GM18907 (cell line): ENCODE measurements at regions not wholly inside any gene's neighbourhood (a gene's known extent, or its start where the extent isn't known, plus 50 kb on each side); places are given as distances from the start of the nearest gene placed in this dataset.

ENCODE experiments used
- ATAC-seq: cut with Tn5 transposase; IDR thresholded peaks from one replicate; pipeline ENCODE4 v1.9.1; 2021; ENCODE audit warnings: mild to moderate bottlenecking, moderate library complexity; ENCODE audit not compliant: unreplicated experiment

DNA sequence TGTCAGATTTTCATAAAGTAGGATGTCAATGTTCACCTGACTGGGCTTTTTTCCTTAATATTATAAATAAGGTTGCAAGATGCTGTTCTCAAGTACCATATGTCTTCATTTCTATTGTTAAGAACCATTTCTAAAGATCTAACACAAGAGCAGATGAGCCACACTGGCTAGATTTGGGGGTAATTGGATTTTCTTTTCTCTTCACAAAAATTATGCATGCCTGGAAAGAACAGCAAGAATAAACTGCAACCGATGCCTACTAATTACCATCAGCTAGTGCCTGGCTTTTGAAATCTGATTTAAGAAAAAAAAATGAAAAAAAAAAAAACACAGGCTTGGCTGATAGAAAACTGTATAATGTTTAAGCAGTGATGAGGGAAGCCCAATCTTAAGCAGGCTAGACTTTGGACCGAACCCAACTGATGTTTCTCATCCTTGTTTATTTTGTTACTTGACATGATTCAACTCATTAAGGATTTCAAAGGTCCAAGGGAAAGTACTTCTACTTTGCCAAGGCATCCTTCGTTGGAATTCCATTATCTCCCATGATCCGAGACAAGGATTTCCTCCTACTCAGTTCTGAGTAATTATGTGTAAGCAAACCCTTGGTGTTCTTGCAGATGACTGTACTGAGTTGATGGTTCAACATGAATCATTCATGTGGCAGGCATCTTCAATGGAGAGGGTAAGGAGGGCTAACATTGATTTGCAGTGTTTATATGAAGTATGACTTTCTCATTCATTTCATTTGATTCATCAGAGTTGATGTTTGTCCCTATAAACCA lies 300.5 kb downstream of the SPRY2 start:
- ATAC-seq = no peak

DNA sequence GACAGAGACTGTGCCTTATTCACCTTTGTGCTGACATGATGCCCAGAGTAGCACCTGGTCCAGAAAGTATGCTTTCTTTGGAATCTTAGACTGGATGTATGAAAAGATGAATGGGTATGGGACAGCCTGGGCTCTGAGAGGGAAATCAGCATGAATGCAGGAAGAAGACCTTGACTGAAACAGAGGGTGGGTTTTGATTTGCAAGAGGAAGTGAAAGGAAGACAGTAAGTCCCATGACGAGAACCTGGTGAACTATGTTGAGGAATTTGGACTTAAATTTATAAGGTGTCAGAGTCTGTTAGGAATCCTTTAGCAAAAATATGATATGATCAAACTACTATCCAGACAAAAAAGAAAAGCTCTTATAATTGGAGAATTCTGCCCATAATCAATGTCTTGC lies 301.9 kb downstream of the SPRY2 start:
- ATAC-seq = peak; percentile 77

- no peak for ATAC-seq
Measured at GRCh38 chr13:80038371-80038770, 302.6 kb downstream of the SPRY2 start.

DNA sequence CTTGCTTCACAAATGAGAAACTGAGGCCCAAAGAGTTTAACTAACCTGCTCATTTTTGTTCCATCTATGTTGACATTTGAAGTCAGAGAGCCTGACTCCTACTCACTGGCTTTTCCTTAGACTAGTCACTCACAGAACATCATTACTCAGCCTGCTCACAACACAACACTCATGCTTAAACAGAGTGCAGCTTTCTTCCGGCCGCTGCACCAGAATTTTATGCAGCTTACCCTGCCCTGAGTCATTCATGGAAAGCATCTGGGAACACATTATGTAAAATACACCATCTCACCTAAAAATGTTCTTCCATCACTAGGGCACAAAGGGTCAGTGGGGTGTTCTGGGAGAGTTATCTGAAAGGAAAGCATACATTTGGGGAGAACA lies 303.4 kb downstream of the SPRY2 start:
- peak; percentile 67 for ATAC-seq

- peak; percentile 63 for ATAC-seq
Measured at GRCh38 chr13:80036845-80037504, 304.0 kb downstream of the SPRY2 start.

- ATAC-seq = no peak
Measured at GRCh38 chr13:80035096-80035495, 305.8 kb downstream of the SPRY2 start.

GRCh38 chr13:80033951-80034350 lies 307.0 kb downstream of the SPRY2 start:
- no peak for ATAC-seq

DNA sequence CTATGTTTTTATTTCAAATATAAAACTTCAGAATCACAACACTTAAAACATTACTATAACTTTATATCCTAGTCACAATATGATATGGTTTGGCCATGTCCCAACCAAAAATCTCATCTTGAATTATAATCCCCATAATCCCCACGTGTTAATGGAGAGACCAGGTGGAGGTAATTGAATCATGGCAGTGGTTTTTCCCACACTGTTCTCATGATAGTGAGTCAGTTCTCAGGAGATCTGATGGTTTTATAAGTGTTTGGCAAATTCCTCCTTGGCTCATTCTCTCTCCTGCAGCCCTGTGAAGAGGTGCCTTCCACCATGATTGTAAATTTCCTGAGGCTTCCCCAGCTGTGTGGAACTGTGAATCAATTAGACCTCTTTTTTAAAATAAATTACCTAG lies 307.6 kb downstream of the SPRY2 start:
- no peak for ATAC-seq

DNA sequence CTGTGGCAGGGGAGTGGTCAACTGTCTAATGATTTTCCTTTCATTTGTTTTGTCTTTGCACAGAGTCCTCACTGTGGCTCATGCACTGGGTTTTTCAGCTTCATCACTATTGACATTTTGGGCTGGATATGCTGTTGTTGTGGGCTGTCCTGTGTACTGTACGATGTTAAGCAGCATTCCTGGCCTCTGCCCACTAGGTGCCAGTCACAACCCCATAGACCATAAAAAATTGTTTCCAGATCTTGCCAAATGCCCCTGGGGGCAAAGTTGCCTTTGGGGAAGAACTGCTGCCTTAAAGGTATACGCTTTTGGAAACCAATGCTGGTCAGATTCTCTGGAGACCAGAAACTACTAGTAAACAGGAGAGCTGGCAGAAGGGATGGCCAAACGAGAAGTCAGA lies 310.4 kb downstream of the SPRY2 start:
- no peak for ATAC-seq

- ATAC-seq = no peak
Measured at GRCh38 chr13:80029170-80029569, 311.8 kb downstream of the SPRY2 start.

DNA sequence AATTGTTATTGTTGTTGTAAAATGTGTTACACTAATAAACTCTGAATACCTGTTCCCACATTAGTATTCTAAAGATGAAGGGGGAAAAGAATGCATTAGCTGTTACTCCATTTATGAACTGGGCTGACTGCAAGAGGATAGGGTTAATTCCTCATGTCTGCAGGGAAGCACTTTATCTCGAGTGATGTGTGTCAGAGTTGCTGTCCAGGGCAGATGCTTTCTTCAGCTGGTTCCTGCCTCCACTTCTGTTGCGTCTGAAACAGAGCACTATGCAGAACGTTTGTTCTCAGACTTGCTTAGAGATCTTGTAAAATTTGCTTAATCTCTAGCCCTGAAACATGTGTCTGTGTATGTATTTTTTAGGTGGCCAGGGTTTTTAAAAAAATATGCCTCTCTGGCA lies 318.8 kb downstream of the SPRY2 start:
- no peak for ATAC-seq

DNA sequence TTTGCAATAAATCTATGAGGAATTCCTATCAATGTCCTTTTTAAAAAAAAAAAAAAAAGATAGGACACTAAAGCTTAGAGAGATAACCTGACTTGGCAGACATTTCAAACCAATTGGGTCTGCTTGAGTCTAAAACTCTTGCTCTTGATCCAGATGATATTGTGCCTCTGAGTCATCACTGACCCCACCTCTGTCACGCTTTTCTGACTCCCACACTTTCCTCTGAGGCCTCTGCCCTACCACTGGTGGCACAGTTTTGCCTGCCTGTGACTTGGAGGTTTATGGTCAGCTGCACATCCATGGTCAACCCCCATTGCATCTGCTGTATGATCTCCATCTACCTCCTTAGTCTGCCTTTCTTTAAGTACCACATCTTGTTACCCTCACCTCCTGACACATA lies 328.7 kb downstream of the SPRY2 start:
- ATAC-seq = peak; percentile 75

- no peak for ATAC-seq
Measured at GRCh38 chr13:80011448-80012212, 329.3 kb downstream of the SPRY2 start.

- ATAC-seq = no peak
Measured at GRCh38 chr13:80010846-80011245, 330.1 kb downstream of the SPRY2 start.

DNA sequence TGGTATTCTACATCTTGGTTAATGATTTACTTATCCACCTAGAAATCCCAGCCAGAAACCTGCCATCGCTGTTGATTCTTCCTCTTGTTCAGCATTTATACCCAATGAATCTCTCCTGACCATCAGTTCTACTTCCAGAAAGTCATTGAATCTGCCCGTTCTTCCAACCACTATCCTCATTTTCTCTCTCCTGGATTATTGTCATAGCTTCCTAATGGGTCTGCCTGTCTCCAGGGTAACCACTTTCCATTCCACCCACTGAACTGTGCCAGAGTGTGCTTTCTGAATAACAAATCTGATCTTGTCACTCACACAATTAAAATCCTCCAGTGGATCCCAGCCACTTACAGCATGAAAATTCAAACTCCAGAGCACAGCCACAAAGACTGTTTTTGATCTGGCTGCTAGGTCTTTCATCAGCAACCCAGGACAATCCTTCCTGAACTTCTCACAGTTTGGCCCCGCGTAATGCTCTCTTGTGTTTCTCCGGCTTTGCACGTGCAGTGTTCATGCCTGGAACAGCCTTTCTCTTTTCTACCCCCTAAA lies 330.6 kb downstream of the SPRY2 start:
- no peak for ATAC-seq

- ATAC-seq = no peak
Measured at GRCh38 chr13:80009760-80010159, 331.2 kb downstream of the SPRY2 start.

GRCh38 chr13:80006940-80007339 lies 334.0 kb downstream of the SPRY2 start:
- ATAC-seq = no peak

DNA sequence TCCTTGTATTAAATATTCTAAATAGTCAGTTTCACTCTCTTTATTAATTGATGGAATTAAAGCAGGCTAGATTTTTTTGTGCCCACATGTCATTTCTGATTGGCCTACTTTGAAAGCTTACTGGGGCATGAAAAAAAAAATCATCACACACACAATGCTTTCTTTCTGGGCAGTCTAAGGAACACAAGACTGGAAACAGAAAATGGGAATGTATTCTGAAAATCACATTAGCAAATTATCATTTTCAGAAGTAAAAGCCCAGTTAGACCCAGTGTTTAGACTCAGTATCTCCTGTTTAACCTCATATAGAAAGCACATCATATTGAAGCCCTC lies 339.4 kb downstream of the SPRY2 start:
- no peak for ATAC-seq

GRCh38 chr13:80000684-80001509 lies 340.0 kb downstream of the SPRY2 start:
- no peak for ATAC-seq

DNA sequence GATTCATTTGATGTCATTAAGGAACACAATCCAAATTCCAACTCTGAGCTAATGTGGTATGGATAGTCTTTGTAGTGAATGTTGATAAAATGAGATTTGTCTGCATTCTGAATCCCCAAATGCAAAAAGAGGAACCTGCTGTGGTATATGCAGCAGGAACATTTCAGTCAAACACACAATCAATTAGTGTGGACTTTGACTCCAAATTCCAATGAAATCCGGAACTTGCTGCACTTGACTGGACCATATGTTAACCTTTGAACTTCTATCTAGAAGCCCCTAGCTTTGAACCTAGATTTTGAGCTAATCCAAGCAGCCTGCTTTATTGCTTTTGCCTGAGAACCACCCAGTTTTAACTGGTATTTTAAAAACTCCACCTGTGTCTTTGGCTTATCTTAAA lies 341.3 kb downstream of the SPRY2 start:
- no peak for ATAC-seq

DNA sequence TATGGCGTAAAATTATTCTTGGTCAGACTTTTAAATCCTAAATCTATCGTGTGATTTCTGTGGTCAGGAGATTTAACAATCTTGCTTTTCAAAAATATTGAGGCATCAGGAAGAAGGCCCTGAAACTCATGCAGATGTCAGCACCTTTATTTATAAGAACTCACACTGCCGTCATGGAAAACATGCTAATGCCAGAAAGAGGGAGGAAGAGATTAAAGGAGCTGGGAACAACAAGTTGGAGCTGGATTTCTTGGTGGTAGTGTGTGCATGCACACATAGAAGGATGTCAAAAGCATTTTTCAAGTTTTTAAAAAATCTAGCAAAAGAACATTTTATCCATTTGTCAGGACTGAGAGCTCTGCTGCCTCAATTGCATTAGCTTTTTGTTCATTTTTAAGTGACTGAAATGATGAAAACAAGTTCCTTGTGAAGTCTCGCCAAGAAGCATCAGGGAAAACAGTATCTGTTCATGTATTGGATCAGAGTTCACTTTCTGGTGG lies 342.5 kb downstream of the SPRY2 start:
- ATAC-seq = no peak
